ENCODE measurements at regions not wholly inside any gene's neighbourhood (a gene's known extent, or its start where the extent isn't known, plus 50 kb on each side); places are given as distances from the start of the nearest gene placed in this dataset.

DNA sequence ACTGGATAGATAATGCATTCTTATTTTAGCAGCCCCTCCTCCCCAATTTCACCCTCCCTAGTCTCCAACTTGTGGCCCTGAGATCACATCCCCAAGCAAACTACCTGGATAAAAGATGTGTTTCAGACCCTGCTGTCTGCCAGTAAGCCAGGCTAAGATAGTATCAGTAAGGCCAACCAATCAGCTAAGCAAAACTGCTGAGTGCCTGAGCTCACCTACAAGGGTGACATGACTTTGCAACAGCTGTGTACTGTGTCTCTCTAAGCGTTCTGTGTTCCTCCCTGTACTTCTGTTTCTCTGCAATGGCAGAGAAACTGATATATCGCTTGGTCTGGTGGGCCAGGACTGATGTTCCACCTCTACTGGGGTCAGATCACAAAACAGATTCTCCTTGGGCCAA lies 224.9 kb downstream of the BTG1 start:
- no peak for DNase-seq (ENCODE audit: low spot score)

DNA sequence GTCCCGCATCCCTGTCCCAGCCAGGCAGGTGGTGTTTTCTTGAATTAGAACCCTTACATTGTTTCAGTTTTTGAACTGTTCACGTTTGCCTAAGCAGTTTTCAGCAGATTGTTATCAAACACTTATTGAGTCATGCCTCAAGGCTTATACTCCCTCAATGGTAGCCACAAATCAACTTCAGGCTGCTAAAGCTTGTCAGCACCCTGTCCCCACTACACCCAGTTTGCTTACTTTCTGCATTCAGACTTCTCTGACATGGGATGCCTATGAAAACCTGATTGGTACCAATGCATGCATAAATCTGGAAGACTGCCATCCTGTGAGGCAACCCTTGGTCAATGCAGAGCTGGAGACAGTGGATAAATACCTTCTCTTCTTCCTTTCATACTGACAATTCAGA lies 225.4 kb downstream of the BTG1 start:
- no peak for DNase-seq (ENCODE audit: low spot score)

DNA sequence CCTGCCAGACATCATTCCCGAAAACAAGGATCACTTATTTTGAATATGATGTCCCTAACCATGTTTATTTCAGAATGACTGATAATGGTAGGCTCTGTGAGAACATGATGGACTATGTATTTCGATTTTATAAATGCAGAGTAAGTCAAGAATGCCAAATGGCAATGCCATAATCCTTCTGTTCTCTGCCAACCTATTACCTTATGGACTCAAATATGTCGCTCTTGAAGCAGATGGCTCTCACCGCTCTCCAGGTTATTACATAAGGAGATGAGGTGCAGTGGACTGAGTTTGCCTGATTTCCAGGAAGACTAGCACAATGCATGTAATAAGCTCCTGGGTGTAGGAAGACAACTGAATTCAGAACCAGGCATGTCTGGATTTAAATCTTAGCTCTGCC lies 227.2 kb downstream of the BTG1 start:
- no peak for DNase-seq (ENCODE audit: low spot score)

DNA sequence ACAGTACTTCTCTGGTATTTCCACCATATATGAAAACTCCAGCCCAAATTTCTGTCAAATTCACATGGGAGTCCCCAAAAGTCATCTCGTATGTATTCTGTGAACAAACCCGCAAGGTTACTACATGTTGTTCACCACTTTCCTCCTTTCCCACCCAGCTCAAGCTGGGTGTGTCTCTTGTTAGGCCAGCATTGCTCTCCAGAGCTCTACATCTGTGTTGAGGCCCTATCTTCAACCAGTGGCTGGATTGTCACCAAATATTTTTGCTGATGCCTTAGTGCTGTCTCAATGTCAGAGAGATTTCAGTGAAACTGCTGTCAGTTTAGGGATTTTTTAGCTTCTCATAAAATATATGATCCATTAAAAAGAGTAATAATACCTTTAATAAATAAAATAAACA lies 230.9 kb downstream of the BTG1 start:
- DNase-seq (ENCODE audit: low spot score): no peak

DNA sequence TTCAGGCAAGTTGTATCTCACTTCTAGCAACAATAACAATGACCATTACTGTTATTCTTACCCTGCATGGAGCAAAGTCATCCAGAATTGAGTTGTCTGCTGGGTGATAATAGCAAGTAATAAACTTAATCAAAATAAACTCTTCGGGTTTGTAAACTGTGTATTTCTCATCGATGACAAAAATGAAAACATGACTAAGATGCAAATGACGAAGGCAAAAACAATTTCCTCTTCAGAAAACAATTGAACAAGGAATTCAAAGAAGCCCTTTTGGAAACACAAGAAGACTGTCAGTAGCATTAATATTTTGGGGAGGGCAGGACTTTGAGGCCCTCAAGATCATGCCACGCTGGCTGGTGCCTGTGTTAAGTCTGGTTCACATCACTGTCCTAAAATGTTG lies 232.0 kb downstream of the BTG1 start:
- no peak for DNase-seq (ENCODE audit: low spot score)

DNA sequence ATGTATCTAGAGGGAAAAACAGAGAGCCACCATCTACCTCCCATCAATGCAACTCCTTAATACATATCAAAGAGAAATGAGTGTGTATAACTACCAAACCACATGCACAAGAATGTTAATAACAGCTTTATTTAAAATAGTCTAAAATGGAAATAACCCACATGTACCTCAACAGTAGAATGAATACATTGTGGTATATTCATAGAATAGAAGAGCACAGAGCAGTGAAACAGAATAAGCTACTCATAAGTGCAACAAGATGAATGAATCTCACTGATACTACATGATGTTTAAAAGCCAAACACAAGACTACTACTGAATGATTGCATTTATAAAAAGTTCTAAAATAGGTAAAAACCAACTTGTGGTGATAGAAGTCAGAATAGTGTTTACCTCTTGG lies 232.5 kb downstream of the BTG1 start:
- no peak for DNase-seq (ENCODE audit: low spot score)

DNA sequence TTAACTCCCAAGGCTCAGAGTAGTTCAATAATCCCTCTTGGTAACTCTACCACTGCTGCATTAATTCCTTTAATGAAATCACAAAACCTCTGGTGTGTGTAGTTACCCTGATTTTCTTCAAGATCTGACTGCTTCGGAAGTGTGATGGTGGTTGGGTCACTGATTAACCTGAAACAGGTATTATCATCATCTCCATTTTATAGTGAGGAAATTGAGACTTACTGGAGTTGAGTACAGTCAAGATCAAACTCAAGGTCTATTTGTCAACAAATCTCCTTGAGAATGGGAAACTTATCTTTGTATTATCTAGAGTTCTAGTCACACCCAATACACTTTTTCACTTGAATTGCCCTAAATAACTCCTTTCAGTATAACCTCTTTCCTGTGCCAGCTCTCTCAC lies 233.5 kb downstream of the BTG1 start:
- no peak for DNase-seq (ENCODE audit: low spot score)

DNA sequence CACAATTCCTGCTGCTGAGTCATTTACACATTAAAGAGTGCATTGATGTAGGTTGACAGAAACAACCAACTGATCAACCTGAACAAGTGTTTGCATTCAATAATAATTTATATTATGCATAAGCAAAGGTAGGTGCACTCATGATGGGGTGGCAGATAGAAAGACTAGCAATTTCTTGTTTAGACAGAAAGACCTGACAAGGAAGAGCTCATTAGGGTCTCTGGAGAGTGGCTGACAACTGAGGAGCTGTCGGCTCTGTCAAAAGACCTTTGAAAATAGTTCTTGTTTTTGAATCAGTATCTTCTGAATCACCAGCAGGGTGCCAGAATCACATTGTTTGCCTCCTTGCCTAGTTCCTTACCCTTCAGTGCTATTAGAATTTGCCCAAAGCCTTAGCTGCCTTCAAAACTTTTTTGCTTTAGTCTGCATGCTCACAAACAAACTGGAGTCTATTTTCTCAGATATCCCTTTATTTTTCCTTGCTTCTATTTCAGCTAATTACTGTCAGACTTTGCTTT lies 234.7 kb downstream of the BTG1 start:
- peak; percentile 5 for DNase-seq (ENCODE audit: low spot score)

DNA sequence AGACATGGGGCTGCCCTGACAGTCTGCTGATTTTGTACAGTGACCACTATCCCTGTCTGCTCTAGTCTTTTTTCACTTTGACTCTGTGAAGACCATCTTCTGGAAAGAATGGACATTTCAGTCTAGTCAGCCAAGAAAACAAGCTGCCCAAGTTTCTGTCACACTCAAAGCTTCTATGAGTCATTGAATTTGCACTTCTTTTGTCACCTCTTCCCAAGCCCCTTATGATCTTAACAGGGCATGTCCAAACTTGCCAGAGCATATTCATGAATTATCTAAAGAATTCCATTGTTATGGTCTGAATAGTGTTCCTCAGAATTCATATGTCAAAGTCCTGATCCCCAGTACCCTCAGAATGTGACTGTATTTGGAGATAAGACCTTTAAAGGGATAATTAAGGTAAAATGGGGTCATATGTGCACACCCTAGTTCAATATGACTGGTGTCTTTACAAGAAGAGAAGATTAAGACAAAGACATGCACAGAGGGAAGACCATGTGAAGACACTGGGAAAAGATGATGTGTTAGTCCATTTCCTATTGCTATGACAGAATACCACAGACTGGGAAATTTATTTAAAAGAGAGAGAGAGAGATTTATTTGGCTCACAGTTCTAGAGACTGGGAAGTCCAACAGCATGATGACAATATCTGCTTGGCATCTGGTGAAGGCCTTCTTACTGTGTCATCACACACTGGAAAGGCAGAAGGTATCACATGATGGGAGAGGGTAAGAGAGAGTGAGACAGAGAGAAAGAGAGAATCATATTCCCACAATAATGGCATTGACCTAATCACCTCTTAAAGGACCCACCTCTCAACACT lies 242.6 kb downstream of the BTG1 start:
- no peak for DNase-seq (ENCODE audit: low spot score)

DNA sequence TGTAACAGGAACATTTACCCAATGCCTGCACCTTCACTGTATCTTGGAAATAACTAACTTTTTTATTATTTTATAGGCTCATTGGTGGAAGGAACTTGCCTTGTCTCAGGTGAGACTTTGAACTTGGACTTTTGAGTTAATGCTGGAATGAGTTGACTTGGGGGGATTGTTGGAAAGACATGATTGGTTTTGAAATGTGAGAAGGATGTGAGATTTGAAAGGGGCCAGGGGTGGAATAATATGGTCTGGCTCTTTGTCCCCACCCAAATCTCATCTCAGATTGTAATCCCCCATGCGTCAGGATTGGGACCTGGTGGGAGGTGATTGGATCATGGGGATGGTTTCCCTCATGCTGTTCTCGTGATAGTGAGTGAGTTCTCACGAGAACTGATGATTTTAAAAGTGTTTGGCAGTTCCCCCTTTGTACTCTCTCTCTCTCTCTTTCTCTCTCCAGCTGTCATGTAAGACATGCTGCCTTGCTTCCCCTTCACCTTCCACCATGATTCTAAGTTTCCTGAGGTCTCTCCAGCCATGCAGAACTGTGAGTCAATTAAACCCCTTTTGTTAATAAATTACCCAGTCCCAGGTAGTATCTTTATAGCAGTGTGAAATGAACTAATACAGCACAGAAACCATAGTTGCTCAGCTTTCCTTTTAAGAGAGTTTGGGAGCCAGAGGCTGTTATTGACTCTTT lies 244.1 kb downstream of the BTG1 start:
- no peak for DNase-seq (ENCODE audit: low spot score)

DNA sequence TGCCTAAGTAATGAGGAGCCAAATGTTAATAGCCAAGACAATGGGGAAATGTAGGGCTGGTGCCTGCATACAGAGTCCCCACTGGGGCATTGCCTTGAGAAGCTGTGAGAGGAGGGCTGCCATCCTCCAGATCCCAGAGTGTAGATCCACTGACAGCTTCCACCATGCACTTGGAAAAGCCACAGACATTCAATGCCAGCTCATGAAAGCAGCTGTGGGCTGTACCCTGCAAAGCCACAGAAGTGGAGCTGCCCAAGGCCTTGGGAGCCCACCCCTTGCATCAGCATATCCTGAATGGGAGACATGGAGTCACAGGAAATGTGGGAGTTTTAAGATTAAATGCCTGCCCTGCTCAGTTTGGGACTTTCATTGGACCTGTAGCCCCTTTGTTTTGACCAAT lies 244.7 kb downstream of the BTG1 start:
- no peak for DNase-seq (ENCODE audit: low spot score)

DNA sequence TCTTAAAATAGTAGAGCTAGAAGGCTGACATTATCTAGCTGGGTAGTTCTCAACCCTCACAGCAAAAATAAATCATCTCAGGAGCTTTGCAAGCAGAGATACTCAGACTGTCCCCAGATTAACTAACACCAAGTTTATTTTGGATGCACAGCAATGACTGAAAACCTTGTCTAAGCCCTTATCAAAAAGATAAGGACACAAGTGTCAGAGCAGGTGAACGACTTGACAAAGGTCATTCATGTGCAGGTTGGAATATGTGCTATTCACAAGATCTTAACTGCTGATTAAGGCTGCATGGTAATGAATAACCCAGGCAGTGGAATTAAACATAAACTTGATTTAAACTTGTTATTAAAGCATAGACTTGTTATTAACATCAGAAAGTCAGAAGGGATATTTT lies 246.6 kb downstream of the BTG1 start:
- no peak for DNase-seq (ENCODE audit: low spot score)

DNA sequence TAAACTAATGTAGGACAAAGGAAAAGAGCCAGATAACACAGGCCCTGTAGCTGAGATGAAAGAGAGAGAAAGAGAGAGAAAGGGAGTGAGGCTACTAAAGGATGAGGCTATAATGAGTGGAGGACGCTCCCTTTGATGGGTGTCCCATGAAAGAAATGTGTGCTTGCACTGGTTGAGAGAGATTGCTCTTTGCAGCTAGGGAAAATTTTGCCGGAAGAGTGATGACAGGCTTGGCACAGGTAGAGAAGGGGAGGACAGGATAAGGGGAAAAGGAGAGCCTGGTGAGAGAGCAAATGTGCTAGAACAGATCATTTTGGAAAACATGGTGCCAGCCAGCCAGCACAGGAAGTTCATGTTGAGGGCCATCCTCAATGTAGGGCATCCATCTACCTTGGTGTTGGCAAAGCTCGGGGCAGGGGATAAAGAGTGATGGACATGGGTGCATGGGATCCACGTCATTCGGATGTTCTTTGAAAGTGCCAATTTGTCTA lies 248.6 kb downstream of the BTG1 start:
- no peak for DNase-seq (ENCODE audit: low spot score)

DNA sequence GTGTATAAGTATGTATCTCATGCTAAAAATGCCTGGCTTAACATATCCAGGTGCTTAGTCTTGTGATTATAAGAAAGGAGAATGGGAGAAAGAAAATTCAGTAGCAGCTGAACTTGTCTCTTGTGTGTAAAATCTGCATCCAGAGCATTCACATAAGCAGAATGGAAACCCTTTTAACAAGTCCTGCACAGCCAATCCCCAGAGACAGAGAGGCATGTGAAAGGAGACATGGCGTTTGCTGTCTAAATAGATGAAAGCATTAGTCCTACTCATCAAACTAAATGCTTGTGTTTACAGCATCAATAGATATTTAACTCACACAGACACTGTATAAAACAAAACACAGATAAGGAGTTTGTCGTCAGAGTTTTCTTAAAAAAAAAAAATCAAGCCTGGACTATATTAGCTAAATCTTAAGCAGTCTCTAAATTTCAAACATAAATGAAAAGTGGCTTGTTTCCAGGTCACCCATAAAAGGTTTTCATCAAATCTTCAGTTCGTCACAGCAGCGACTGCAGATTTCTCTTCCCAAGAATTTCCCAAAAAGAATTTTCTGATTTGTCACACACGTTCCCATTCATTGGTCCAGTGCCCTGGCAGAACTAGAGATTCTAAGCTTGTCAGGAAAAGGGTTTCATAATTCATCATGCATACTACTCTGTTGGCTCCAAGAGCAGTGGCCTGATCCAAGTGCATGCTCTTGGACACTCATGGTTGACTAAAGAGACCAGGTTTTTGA lies 249.2 kb downstream of the BTG1 start:
- no peak for DNase-seq (ENCODE audit: low spot score)

DNA sequence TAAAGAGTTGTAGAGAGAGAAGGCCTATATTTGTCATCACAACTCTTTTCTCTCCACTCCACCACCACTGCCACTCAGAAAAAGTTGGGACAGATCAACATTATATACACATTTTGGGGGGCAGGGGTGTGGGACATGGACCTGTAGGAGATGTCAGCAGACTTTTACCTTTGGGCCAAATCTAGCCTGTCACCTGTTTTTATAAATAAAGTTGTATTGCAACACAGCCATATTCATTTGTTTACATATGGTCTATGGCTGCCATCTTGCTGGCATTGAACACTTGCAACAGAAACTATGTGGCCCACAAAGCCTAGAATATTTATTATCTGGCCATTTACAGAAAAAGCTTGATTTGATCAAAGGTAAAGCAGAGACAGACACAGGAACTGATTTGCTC lies 250.7 kb downstream of the BTG1 start:
- no peak for DNase-seq (ENCODE audit: low spot score)

DNA sequence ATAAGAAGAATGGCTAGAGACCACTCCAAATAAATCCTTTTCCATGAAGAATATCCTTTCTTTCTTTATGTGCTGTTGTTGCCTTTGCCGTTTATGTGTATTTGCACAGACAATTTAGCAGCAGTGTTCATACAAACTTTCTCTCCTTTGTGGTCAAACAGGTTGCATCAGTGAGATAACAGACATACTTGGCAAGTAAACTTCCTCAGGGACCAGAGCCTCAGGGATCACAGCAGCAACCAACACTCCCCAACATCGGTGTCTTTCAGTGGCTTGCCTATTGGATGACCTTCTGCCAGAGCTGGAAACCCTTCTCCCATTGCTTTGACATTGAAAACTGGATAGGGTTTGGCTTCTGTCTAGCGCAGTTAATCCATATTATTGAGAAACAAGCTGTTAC lies 252.2 kb downstream of the BTG1 start:
- no peak for DNase-seq (ENCODE audit: low spot score)

DNA sequence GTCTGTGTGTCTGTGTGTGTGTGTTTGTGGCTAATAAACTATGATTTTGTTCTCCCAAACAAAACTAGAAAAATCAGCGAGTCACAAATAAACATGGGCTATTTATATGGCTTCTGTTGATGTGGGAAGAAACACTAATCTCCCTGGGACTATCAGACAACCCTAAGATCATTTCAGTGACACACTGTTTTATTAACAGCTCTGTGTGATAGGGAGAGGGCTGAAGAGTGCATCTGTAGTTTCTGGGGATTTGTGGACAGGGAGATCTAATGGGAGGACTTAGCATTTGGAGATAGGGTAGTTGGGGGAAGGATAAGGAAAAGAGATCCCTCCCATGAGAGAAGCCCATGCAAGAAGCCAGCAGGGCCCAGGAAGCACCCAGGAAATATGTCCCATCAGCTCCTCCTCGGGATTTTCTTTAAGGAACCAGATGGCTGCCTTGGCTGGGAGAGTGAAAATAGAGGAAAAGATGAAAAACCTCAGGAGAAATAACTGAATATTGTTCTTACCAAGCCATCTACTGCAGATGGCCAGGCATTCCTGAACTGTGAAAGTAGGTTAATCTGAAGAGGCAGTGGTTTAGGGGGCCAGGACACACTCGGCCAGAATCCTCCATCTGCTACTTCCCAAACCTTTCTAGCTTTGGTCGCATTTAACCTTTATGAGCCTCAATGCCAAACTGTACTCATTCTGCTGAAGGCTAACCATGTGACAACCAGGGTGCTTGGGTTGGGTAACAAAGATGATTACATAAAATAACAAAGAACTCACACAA lies 253.4 kb downstream of the BTG1 start:
- DNase-seq (ENCODE audit: low spot score): no peak

DNA sequence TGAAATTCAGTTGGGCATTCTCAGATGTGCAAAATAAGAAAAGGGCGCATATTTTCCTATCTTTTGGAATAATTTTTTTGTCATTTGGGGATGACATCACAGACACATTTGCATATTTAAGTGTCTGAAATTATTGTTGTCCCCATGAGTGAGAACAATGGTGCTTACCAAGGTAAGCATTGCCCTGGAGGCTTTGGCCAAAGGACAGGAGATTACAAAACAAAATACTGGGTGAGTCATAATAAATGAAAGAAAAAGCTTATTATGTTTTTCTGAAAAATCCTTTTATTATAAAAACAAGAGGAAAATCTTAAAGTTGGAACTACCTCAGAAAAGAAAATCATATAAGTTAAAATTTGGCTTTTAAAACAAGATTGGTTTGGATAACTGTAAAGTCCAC lies 254.9 kb downstream of the BTG1 start:
- no peak for DNase-seq (ENCODE audit: low spot score)

DNA sequence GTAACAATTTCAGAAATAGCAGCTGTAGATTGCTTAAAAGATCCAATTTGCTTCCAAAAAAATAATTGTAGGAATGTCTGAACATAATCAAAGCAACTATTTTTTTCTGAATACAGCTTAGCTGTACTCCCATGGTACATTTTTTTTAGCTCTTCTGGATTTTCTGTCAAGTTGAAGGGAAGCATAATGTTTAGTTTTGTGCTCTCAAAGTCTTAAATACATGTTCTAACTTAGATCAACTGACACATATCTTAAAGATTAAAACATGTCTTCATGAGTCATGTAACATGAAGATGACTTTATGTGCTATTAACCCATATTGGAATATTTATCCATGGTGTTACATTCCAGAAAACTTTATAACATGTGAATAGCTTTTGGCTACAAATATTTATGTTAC lies 255.7 kb downstream of the BTG1 start:
- DNase-seq (ENCODE audit: low spot score): no peak

DNA sequence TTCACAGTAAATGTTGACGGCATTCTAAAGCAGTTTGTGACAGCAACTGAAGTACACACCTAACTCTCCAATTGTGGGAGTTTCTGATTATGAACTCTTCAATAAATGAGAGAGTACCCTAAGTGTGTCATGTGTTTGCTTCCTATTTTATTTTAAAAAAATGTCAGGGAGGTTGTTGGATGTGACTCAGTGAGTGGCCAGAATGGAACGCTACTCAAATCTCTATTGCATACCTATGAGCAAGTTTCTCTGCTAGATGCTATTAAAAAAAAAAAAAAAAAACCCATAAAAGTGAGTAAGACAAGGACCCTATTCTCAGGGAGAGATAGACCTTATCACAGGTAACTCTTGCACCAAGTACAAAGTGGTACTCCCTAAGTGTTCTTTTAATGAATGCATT lies 256.6 kb downstream of the BTG1 start:
- DNase-seq (ENCODE audit: low spot score): no peak

DNA sequence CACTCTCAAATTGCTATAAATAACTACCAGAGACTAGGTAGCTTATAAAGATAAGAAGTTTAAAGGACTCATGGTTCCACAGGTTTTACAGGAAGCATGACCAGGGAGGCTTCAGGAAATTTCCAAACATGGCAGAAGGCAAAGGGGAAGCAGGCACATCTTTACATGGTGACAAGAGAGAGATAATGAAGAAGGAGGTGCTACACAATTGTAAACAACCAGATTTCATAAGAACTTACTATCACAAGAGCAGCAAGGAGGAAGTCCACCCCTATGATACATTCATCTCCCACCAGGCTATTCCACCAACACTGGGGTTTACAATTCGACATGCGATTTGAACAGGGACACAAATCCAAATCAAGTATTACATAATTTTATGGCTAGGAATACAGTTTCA lies 257.7 kb downstream of the BTG1 start:
- DNase-seq (ENCODE audit: low spot score): no peak

Data from NAMALWA (cell line).